GM12878 (cell line): ENCODE measurements at regions not wholly inside any gene's neighbourhood (a gene's known extent, or its start where the extent isn't known, plus 50 kb on each side); places are given as distances from the start of the nearest gene placed in this dataset.

Experiments
- ATF7 ChIP-seq: fragments of 450-650 bp; IDR thresholded peaks from 2 replicates; pipeline ENCODE4 v1.6.1; 2016; ENCODE audit warnings: low read depth, mild to moderate bottlenecking
- DPF2 ChIP-seq: fragments of 450-650 bp; IDR thresholded peaks from 2 replicates; pipeline ENCODE4 v1.6.1; 2017; ENCODE audit warnings: mild to moderate bottlenecking
- FOXM1 ChIP-seq: IDR thresholded peaks from 2 replicates; pipeline ENCODE4 v1.6.1; 2012; ENCODE audit warnings: low read depth, mild to moderate bottlenecking, inconsistent platforms, low read length, moderate library complexity
- GABPA ChIP-seq: IDR thresholded peaks from 2 replicates; pipeline ENCODE4 v1.6.1; 2014; ENCODE audit warnings: antibody characterized with exemption, low read depth, mild to moderate bottlenecking, inconsistent platforms
- HCFC1 ChIP-seq: fragments of 150-350 bp; IDR thresholded peaks from 2 replicates; pipeline ENCODE4 v1.6.1; 2014; ENCODE audit warnings: low read length
- HDAC2 ChIP-seq: fragments of 200-600 bp; sonication (generic); IDR thresholded peaks from 2 replicates; pipeline ENCODE4 v1.6.1; 2017
- IRF4 ChIP-seq: IDR thresholded peaks from 2 replicates; pipeline ENCODE4 v1.6.1; 2011; ENCODE audit warnings: low read depth, low read length
- JUND ChIP-seq: IDR thresholded peaks from 2 replicates; pipeline ENCODE4 v1.6.1; 2012; ENCODE audit warnings: low read depth, mild to moderate bottlenecking, low read length, improper control_type of control experiment, moderate library complexity
- MEF2B ChIP-seq: fragments of 450-650 bp; IDR thresholded peaks from 2 replicates; pipeline ENCODE4 v1.6.1; 2018; ENCODE audit warnings: mild to moderate bottlenecking, moderate library complexity; ENCODE audit not compliant: partially characterized antibody, poor library complexity, severe bottlenecking
- MTA2 ChIP-seq: fragments of 450-650 bp; IDR thresholded peaks from 2 replicates; pipeline ENCODE4 v1.6.1; 2016; ENCODE audit warnings: low read depth, mild to moderate bottlenecking, moderate library complexity
- MXI1 ChIP-seq: fragments of 150-350 bp; IDR thresholded peaks from 2 replicates; pipeline ENCODE4 v1.6.1; 2011; ENCODE audit warnings: low read depth, mild to moderate bottlenecking, inconsistent platforms, low read length, improper control_type of control experiment
- NFIC ChIP-seq: IDR thresholded peaks from 2 replicates; pipeline ENCODE4 v1.6.1; 2012; ENCODE audit warnings: low read depth, mild to moderate bottlenecking, inconsistent platforms, low read length, moderate library complexity
- NFXL1 ChIP-seq: fragments of 450-650 bp; IDR thresholded peaks from 2 replicates; pipeline ENCODE4 v1.6.1; 2017; ENCODE audit warnings: antibody characterized with exemption, mild to moderate bottlenecking, borderline replicate concordance
- POLR2A ChIP-seq: IDR thresholded peaks from 2 replicates; pipeline ENCODE4 v1.6.1; 2011; ENCODE audit warnings: low read depth, mild to moderate bottlenecking, low read length
- POLR2AphosphoS5 ChIP-seq: IDR thresholded peaks from 2 replicates; pipeline ENCODE4 v1.6.1; 2011; ENCODE audit warnings: mild to moderate bottlenecking, low read length, inconsistent platforms
- RAD51 ChIP-seq: fragments of 450-650 bp; IDR thresholded peaks from 2 replicates; pipeline ENCODE4 v1.6.1; 2016; ENCODE audit warnings: moderate library complexity, mild to moderate bottlenecking, inconsistent platforms
- RELA ChIP-seq: fragments of 450-650 bp; IDR thresholded peaks from 2 replicates; pipeline ENCODE4 v1.8.0; 2014; ENCODE audit warnings: borderline replicate concordance; ENCODE audit not compliant: partially characterized antibody
- SMAD1 ChIP-seq: fragments of 450-650 bp; IDR thresholded peaks from 2 replicates; pipeline ENCODE4 v1.6.1; 2018; ENCODE audit warnings: mild to moderate bottlenecking, low read depth; ENCODE audit not compliant: partially characterized antibody
- SRF ChIP-seq, 2 experiments: IDR thresholded peaks; 2 replicates each; pipeline ENCODE4 v1.6.1; 2011; ENCODE audit warnings: low read depth in 2 of 2, low read length in 2 of 2, mild to moderate bottlenecking in 1 of 2, moderate library complexity in 1 of 2
- YY1 ChIP-seq: IDR thresholded peaks from 2 replicates; pipeline ENCODE4 v1.6.1; 2011; ENCODE audit warnings: low read depth, mild to moderate bottlenecking, low read length
- ZBED1 ChIP-seq: IDR thresholded peaks from 2 replicates; pipeline ENCODE4 v1.6.1; 2016; ENCODE audit warnings: borderline replicate concordance
- ZNF217 ChIP-seq: fragments of 450-650 bp; IDR thresholded peaks from 2 replicates; pipeline ENCODE4 v1.6.1; 2017; ENCODE audit warnings: antibody characterized with exemption, mild to moderate bottlenecking
- TF ChIP-seq, protein P1 (sequence below): fragments of 450-650 bp; IDR thresholded peaks from 2 replicates; pipeline ENCODE4 v1.6.1; 2017; ENCODE audit warnings: mild to moderate bottlenecking, moderate library complexity
- TF ChIP-seq, protein P2 (sequence below): fragments of 450-650 bp; conservative IDR thresholded peaks from 2 replicates; pipeline ENCODE4 v1.6.1; 2017; ENCODE audit warnings: mild to moderate bottlenecking, moderate library complexity
- TF ChIP-seq, protein P3 (sequence below): fragments of 450-650 bp; IDR thresholded peaks from 2 replicates; pipeline ENCODE4 v1.6.1; 2017; ENCODE audit warnings: low read depth, mild to moderate bottlenecking, moderate library complexity

DNA sequence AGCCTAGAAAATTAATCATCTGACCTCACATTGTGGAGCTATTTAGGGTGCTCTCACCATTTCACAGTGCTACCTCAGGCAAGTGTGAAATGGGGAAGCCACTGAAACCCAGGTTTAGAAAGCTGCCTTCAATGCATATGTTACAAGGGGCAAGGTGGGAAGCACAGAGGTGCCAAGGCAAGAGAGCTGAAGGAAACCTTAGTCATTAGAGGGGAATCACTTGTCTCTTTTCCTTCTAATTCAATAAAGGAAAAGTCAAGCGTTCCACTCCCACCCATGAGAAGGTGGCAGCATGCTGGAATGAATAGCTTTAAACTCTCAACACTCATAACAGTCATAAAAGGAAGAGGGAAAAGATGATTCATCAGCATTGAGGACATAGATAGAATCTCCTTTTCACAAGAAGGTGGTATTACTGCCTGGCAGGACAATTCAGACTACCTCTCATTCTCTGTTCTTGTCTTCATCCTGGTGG, 251.9 kb upstream of the IRAK1BP1 start (continued):
- TF ChIP-seq DPF2 (0 out of 2 replicates have a peak, but pooled peaks have one; percentile 66), POLR2AphosphoS5 (no peak), NFXL1 (no peak), MTA2 (peak; percentile 57; the same call in 1 of the 2 replicates), NFIC (no peak), POLR2A (no peak), GABPA (no peak), MXI1 (no peak), HDAC2 (no peak), RELA (no peak), HCFC1 (no peak), SMAD1 (no peak), YY1 (no peak), IRF4 (no peak), RAD51 (no peak), SRF (IDR thresholded peaks at IDR 0.05; ENCODE audit: low read depth in 2 of 2, low read length in 2 of 2) (no peak), JUND (no peak), FOXM1 (no peak), ZBED1 (no peak), MEF2B (peak; percentile 59), ZNF217 (no peak), ATF7 (peak; percentile 53; the same call in 1 of the 2 replicates)
- TF ChIP-seq, protein P1, sequence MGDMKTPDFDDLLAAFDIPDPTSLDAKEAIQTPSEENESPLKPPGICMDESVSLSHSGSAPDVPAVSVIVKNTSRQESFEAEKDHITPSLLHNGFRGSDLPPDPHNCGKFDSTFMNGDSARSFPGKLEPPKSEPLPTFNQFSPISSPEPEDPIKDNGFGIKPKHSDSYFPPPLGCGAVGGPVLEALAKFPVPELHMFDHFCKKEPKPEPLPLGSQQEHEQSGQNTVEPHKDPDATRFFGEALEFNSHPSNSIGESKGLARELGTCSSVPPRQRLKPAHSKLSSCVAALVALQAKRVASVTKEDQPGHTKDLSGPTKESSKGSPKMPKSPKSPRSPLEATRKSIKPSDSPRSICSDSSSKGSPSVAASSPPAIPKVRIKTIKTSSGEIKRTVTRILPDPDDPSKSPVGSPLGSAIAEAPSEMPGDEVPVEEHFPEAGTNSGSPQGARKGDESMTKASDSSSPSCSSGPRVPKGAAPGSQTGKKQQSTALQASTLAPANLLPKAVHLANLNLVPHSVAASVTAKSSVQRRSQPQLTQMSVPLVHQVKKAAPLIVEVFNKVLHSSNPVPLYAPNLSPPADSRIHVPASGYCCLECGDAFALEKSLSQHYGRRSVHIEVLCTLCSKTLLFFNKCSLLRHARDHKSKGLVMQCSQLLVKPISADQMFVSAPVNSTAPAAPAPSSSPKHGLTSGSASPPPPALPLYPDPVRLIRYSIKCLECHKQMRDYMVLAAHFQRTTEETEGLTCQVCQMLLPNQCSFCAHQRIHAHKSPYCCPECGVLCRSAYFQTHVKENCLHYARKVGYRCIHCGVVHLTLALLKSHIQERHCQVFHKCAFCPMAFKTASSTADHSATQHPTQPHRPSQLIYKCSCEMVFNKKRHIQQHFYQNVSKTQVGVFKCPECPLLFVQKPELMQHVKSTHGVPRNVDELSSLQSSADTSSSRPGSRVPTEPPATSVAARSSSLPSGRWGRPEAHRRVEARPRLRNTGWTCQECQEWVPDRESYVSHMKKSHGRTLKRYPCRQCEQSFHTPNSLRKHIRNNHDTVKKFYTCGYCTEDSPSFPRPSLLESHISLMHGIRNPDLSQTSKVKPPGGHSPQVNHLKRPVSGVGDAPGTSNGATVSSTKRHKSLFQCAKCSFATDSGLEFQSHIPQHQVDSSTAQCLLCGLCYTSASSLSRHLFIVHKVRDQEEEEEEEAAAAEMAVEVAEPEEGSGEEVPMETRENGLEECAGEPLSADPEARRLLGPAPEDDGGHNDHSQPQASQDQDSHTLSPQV, result no peak
- TF ChIP-seq, protein P2, sequence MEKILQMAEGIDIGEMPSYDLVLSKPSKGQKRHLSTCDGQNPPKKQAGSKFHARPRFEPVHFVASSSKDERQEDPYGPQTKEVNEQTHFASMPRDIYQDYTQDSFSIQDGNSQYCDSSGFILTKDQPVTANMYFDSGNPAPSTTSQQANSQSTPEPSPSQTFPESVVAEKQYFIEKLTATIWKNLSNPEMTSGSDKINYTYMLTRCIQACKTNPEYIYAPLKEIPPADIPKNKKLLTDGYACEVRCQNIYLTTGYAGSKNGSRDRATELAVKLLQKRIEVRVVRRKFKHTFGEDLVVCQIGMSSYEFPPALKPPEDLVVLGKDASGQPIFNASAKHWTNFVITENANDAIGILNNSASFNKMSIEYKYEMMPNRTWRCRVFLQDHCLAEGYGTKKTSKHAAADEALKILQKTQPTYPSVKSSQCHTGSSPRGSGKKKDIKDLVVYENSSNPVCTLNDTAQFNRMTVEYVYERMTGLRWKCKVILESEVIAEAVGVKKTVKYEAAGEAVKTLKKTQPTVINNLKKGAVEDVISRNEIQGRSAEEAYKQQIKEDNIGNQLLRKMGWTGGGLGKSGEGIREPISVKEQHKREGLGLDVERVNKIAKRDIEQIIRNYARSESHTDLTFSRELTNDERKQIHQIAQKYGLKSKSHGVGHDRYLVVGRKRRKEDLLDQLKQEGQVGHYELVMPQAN, result no peak
- TF ChIP-seq, protein P3, sequence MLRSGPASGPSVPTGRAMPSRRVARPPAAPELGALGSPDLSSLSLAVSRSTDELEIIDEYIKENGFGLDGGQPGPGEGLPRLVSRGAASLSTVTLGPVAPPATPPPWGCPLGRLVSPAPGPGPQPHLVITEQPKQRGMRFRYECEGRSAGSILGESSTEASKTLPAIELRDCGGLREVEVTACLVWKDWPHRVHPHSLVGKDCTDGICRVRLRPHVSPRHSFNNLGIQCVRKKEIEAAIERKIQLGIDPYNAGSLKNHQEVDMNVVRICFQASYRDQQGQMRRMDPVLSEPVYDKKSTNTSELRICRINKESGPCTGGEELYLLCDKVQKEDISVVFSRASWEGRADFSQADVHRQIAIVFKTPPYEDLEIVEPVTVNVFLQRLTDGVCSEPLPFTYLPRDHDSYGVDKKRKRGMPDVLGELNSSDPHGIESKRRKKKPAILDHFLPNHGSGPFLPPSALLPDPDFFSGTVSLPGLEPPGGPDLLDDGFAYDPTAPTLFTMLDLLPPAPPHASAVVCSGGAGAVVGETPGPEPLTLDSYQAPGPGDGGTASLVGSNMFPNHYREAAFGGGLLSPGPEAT, result peak; percentile 58; the same call in 1 of the 2 replicates
